MM.1S (cell line): ENCODE measurements at regions not wholly inside any gene's neighbourhood (a gene's known extent, or its start where the extent isn't known, plus 50 kb on each side); places are given as distances from the start of the nearest gene placed in this dataset.

ENCODE experiments used
- DNase-seq: peaks from one replicate; pipeline ENCODE4 v3.0.0-alpha.2; 2015
- H2AFZ ChIP-seq: fragments of 300-600 bp; sonication (generic); 2 replicates; pipeline ENCODE4 v1.6.0; 2016; ENCODE audit warnings: antibody characterized with exemption, low read length
- H3F3A ChIP-seq: fragments of 300-600 bp; sonication (generic); 2 replicates; pipeline ENCODE4 v1.6.1; 2016; ENCODE audit warnings: mild to moderate bottlenecking, antibody characterized with exemption, low read length, moderate library complexity, mixed read lengths; ENCODE audit not compliant: insufficient read depth
- H3K27ac ChIP-seq: fragments of 300-600 bp; sonication (generic); 2 replicates; pipeline ENCODE4 v1.5.1; 2016; ENCODE audit warnings: mild to moderate bottlenecking, low read length
- H3K27me3 ChIP-seq: fragments of 300-600 bp; sonication (generic); replicated peaks from 2 replicates; pipeline ENCODE4 v1.6.0; 2016; ENCODE audit warnings: low read length; ENCODE audit not compliant: insufficient read depth
- H3K36me3 ChIP-seq: fragments of 300-600 bp; sonication (generic); replicated peaks from 2 replicates; pipeline ENCODE4 v1.6.1; 2016; ENCODE audit warnings: mild to moderate bottlenecking, low read length, mixed read lengths; ENCODE audit not compliant: insufficient read depth
- H3K4me1 ChIP-seq: fragments of 300-600 bp; sonication (generic); 2 replicates; pipeline ENCODE4 v1.6.1; 2016; ENCODE audit warnings: low read length, mixed read lengths
- H3K4me2 ChIP-seq: fragments of 300-600 bp; sonication (generic); 2 replicates; pipeline ENCODE4 v1.6.0; 2016; ENCODE audit warnings: low read depth, low read length
- H3K4me3 ChIP-seq: fragments of 300-600 bp; sonication (generic); 2 replicates; pipeline ENCODE4 v1.5.1; 2016; ENCODE audit warnings: low read length, mixed read lengths
- H3K79me2 ChIP-seq: fragments of 300-600 bp; sonication (generic); 2 replicates; pipeline ENCODE4 v1.6.1; 2016; ENCODE audit warnings: mixed run types, low read length, mixed read lengths
- H3K9ac ChIP-seq: fragments of 300-600 bp; sonication (generic); 2 replicates; pipeline ENCODE4 v1.6.1; 2016; ENCODE audit warnings: low read length, mixed read lengths
- H3K9me2 ChIP-seq: fragments of 300-600 bp; sonication (generic); replicated peaks from 2 replicates; pipeline ENCODE4 v1.6.1; 2016; ENCODE audit warnings: mild to moderate bottlenecking, low read length, mixed read lengths; ENCODE audit not compliant: insufficient read depth
- H3K9me3 ChIP-seq: fragments of 300-600 bp; sonication (generic); replicated peaks from 2 replicates; pipeline ENCODE4 v1.6.1; 2016; ENCODE audit warnings: mild to moderate bottlenecking, low read length, mixed read lengths; ENCODE audit not compliant: insufficient read depth
- H4K20me1 ChIP-seq: fragments of 300-600 bp; sonication (generic); 2 replicates; pipeline ENCODE4 v1.6.1; 2016; ENCODE audit warnings: mild to moderate bottlenecking, low read length, moderate library complexity, mixed read lengths; ENCODE audit not compliant: insufficient read depth
- CTCF ChIP-seq: fragments of 300-600 bp; sonication (generic); IDR thresholded peaks from 2 replicates; pipeline ENCODE4 v1.5.1; 2016; ENCODE audit warnings: antibody characterized with exemption, low read length, mixed read lengths
- EZH2 ChIP-seq: fragments of 300-600 bp; sonication (generic); optimal IDR thresholded peaks from 2 replicates; pipeline ENCODE3; 2017; ENCODE audit warnings: low read depth, mild to moderate bottlenecking, antibody characterized with exemption, low read length, mixed read lengths
- EZH2phosphoT487 ChIP-seq: fragments of 300-600 bp; sonication (generic); IDR thresholded peaks from 2 replicates; pipeline ENCODE4 v1.6.1; 2018; ENCODE audit warnings: antibody characterized with exemption, low read length

- Histone ChIP-seq H3K79me2 (no peaks in the 10 kb centered on the region), H3K4me2 (no peak overlapping the region), H4K20me1 (no peaks in the 10 kb centered on the region), H3K4me1 (no peaks in the 10 kb centered on the region), H3K9ac (no peak overlapping the region), H2AFZ (no peak overlapping the region), H3K9me3 (no peaks in the 10 kb centered on the region), H3K9me2 (no peaks in the 10 kb centered on the region), H3K27ac (no peak overlapping the region), H3K36me3 (no peaks in the 10 kb centered on the region), H3F3A (no peaks in the 10 kb centered on the region), H3K27me3 (no peaks in the 10 kb centered on the region), H3K4me3 (no peak overlapping the region)
- no peak for DNase-seq
- TF ChIP-seq EZH2phosphoT487 (no peak), CTCF (no peak), EZH2 (no peak)
These were observed 612.5 kb downstream of the IRS1 start for GRCh38 chr2:226187156-226187555.

GRCh38 chr2:226185616-226186211, 613.9 kb downstream of the IRS1 start:
- H3K9me2 ChIP-seq = no peaks in the 10 kb centered on the region
- no peak overlapping the region for H2AFZ ChIP-seq
- no peaks in the 10 kb centered on the region for H3K79me2 ChIP-seq
- no peaks in the 10 kb centered on the region for H3K36me3 ChIP-seq
- no peak for DNase-seq
- H3K27ac ChIP-seq = no peak overlapping the region
- no peak overlapping the region for H3K4me2 ChIP-seq
- no peaks in the 10 kb centered on the region for H3K4me1 ChIP-seq
- no peaks in the 10 kb centered on the region for H3F3A ChIP-seq
- no peak overlapping the region for H3K4me3 ChIP-seq
- TF ChIP-seq EZH2 (no peak), CTCF (no peak), EZH2phosphoT487 (no peak)
- H4K20me1 ChIP-seq = no peaks in the 10 kb centered on the region
- no peaks in the 10 kb centered on the region for H3K9me3 ChIP-seq
- H3K27me3 ChIP-seq = no peaks in the 10 kb centered on the region
- H3K9ac ChIP-seq = no peak overlapping the region

- Histone ChIP-seq H3K27ac (no peak overlapping the region), H3K27me3 (no peaks in the 10 kb centered on the region), H4K20me1 (no peaks in the 10 kb centered on the region), H2AFZ (no peak overlapping the region), H3K9me3 (no peaks in the 10 kb centered on the region), H3K36me3 (no peaks in the 10 kb centered on the region), H3K4me2 (no peak overlapping the region), H3K79me2 (no peaks in the 10 kb centered on the region), H3F3A (no peaks in the 10 kb centered on the region), H3K4me1 (no peaks in the 10 kb centered on the region), H3K4me3 (no peak overlapping the region), H3K9ac (no peak overlapping the region), H3K9me2 (no peaks in the 10 kb centered on the region)
- TF ChIP-seq EZH2phosphoT487 (no peak), CTCF (no peak), EZH2 (no peak)
- DNase-seq = no peak
These were observed 614.5 kb downstream of the IRS1 start for GRCh38 chr2:226184940-226185615.
